ENCODE measurements at regions not wholly inside any gene's neighbourhood (a gene's known extent, or its start where the extent isn't known, plus 50 kb on each side); places are given as distances from the start of the nearest gene placed in this dataset.

DNA sequence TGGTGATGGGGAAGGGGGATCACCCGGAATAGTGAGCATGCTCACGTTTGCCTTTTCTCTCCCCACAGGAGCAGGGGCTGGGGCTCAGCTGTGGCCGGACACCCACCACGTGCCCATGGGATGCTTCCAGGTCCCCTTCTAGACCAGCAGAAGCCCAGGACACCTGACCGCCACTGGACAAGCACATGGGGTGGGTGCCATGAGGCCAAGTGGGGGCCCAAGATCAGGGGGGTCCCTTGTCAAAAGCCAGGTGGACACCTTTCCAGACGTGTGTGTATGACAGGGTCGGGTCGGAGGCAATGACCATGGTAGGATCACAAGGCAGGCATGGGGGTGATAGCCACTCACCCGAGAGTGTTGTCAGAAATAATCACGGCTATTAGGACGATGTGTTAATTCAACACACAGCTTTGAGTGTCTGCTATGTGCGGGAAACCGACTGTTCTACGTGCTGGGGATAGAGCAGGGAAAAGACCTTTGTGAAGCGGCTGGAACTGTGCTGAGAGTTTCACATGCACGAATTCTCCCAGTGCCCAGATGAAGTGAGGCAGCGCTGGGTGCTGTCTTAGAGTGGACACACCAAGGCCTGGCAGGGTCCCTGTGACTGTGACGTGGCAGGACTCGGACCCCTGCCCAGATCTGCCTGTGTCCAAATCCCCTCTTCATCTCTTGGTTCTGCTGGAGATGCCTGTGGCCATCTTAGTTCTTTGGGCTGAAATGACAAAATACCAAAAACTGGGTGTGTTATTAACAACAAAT lies 244.7 kb downstream of the NDUFA10 start:
- no peak for DNase-seq (ENCODE audit: low read depth)

DNA sequence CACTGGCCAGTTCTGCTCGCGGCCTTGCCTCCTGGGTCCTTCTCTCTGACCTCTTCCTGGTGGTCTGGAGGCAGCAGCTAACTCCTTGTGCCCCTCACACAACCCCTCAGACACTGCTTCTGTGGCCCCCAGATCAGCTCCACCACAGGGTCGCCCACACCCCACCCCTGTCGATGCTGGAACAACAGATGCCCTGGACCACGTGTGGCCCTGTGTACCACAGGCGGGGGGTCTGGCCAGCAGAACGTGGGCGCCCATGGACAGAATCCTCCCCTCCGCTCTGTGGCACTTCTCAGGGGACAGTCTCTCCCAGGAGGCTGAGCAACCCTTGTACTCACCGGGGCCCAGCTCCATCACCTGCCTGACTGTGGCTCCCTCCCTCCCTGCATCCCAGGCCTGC lies 245.6 kb downstream of the NDUFA10 start:
- no peak for DNase-seq (ENCODE audit: low read depth)

DNA sequence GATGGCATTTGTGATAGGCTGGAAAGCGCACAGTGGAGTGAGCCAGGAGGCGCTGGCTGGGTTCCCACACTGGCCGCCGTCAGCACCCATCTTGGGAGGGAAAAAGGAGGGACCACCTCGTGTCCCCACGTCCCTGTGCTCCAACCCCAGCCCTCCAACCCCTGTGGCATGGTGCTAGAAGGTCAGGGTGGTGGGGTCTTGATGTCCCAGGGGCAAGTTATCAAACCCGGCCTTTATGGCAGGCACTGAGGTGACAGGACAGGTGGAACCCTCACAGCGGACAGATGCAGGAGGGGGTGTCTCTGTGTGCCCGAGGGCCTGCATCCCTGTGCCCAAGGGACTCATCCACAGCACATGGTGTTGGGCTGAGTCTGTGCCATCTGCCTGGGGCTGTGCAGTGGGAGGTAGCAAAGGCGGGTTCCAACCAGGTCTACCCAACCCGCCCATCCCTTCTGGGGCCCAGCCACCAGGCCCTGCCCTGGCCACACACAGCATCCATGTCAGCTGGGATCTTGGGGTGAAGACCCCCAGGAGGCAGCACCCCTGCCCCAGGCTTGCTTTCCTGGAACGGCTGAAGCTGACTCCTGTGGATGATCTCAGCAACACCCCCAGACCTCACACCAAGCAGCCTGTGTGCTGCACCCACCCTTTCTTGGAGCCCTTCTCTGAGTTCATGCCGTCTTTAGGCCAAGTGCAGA lies 246.1 kb downstream of the NDUFA10 start:
- no peak for DNase-seq (ENCODE audit: low read depth)

DNA sequence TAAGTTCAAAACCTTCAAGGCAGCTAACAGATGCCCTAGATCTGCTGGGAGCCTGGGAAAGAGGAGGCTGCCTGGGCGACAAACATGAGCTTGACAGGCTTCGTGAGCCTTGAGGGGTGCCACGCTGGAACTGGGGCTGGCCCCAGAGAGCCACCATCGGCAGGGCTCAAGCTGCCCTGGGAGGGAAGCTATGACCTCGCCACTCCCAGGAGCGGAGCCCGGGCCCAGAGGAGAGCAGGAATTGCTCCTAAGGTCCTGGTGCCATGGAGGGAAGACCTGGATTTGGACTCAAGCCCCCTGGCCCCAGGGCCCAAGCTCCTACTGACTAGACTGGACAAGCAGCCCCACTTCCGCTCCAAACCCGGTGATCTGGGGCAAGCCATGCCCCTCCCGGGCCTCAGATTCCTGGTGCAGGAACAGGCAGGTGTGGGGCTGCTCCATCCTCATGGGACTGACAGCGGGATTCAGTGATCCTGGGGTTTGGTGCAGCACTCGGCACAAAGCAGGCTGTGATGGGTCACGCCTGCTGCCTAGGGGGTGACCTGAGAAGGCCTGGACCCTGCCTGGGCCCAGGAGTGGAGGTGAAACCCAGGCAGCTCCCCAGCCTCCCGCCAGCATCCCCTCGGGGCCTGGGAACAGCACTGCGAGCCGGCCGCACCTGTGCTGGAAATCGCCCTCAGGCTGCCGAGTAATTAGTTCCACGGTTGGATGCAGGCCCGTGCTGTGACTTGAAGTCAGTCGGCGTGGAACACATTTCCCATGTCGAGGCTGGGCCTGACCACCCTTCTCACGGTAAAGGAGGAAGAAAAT lies 246.9 kb downstream of the NDUFA10 start:
- no peak for DNase-seq (ENCODE audit: low read depth)

DNA sequence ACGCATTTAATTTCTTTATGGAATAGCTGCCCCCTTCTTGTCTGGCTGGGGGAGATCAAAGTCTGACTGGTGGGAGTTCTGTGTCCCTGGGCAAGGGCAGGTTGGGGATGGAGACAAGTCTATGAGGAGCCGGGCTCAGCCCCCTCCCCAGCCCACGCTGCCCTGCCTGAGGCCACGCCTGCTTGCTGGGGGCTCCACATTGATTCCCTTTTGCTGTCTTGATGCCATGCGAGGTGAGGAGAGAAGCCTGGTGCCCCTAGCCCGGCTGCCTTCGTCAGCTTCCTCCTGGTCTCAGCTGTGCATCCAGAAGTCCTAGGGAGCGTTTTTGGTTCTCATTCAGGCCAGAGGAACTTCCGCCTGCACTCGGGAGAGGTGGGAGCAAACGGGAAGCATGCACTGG lies 247.9 kb downstream of the NDUFA10 start:
- DNase-seq (ENCODE audit: low read depth), result no peak

DNA sequence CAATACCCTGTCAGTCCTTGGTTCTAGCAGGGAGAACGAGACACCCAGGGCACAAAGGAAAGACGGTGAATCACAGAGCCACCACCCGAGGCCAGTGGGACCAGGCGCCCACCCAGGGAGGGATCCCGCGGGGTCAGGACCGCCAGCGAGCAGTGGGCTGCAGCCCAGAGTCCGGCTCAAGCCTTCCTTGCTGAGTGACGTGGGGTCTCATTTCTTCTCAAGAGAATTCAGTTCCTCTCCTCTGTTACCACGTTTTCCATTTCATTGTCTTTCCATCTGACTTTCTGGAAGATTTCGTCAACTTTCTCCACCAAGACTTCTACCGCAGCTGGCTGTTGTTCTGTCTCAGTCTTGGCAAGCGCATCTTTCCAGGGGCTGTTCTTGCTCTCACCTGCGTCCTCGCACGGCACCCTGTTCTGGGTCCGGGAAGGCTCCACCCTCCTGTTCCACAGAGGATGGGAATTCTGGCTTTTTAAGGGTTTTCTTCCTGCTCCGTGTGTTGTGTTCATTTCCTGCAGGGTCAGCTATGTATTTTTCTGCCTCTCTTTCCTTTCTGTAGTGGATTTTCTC lies 248.6 kb downstream of the NDUFA10 start:
- DNase-seq (ENCODE audit: low read depth), result no peak

DNA sequence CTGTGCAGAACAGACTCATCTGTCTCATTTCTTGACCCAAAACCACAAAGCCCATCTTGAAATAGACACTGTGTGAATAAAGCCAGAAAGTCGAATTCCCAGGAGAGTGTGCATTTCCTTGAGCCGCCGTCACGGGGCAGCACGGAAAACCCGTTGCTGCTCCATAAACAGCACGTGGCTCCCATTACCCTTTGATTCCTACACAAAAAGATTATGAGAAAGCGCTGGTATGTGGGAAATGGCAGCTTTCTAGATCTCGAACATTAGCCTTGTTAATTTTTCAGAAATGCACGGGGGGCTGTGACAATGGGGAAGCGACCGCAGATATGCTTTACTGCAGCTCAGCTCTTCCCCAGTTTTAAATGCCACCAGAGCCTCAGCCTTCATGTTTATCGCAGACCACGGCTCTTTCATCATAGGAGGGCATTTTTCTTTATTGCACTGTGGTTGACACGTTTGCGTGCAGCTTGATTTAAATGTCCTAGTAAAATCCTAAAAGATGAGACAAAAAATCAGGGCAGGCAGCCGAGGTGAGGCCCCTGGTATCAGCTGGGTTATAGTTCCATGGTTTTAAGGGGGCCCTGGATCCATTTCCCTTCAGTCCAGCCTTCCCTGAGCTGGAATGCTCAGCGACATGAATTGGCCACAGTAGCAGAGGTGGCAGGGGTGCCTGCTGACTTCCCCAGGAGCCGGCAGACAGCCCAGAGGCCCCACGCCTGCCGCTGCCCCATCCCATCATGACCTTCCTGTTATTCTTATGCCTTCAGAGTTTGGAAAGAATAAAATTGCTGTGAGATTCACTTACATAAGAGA lies 249.3 kb downstream of the NDUFA10 start:
- DNase-seq (ENCODE audit: low read depth), result no peak

DNA sequence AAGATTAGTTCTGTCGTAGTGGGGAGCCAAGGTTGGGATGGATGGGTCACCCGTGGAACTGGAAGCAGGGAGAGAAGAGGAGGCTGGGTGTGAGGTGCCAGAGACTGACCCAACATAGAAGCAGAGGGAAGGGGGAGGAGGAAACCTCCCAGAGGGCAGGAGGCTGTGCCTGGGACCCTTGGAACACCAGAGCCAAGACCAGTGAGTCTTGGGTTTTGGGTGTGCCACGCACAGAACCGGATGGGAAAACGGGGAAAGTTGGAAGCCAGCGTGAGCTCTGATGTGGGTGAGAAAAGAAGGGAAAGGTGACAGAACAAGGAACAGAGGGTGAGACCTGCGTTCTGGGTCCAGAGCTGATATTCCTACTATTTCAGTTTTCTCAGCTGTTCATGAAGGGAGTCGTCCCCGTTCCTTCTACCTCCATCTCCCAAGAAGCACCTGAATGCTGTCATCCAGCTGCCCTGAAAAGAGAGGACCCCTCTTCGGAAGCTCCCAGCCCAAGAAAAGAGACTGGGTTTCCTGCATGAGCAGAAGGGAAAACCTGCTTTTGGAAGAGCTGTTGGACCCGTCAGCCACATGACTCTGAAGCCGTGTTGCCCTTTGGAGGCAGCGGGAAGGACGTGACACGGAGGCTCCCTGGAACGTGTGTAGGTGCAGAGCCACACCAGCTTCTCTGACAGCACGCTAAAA lies 250.1 kb downstream of the NDUFA10 start:
- no peak for DNase-seq (ENCODE audit: low read depth)

DNA sequence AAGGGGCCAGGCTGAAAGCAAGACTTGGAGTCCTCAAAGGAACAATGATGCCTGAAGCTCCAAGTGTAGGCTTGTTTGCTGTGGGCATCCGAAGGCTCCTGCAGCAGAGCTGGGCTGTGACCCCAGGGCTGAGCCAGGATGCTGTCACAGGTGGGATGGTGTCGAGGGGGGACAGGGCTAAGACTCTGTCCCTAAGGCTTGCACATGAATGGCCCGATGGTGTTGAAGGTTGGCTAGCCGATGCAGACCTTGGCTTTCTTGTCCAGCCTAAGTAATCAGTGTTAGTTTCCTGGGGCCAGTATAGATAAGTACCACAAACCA lies 251.0 kb downstream of the NDUFA10 start:
- no peak for DNase-seq (ENCODE audit: low read depth)

DNA sequence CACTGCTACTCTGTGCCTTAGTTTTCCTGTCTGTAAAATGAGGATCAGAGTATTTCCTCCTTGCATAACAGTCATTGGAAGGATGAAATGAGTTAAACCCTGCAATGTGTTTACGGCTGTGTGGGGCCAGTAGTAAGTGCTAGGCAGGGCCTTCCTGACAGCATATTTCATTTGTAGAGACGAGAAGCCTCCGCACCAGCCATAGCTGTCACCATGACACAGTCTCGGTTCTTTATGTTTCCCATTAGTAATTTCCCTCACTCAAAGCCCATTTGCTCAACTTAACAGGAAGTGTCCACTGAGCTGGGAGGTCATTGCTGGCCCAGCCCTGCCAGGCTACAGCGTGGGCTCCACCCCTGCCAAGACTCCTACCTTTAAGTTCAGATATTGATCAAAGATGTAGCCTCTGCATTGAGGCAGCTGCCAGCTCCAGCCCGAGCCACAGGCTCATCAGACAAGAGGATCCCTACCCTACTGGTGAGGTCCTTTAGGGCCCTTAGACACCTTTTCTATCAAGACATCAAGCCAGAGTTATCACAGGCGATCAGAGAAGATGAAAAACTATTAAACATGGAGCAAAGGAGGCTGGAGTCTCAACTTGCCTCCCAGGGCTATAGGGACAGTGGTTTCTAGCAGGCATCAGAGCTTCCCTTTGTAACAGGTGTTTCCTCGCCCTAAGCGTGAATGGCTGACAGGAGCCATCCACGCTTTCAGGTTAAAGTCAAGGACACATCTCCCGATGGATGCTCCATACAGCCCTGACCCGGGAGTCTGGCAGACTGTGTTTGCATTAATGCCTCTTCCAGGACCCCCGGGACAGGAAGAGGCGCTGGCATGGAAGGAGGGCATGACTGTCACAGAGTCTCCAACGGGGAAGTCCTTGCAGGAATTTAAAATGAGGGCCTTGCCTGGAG lies 251.7 kb downstream of the NDUFA10 start:
- no peak for DNase-seq (ENCODE audit: low read depth)

DNA sequence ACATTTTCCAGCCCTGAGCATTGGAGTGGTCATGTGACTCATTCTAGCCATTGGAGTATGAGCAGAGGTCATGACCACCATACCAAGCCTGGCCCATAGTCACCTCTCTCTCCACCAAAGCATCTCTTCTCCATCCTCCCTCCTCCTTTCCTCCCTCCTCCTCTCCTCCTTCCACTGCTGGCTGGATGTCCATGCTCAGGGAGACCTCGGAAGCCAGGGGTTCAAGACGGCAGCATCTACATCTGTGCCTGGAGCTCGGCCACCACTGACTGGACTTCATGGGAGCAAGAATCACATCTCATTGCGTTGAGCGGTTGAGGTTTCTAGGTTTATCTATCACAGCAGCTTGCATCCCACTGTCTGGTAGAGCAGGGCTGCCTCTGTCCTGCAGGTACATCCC lies 252.4 kb downstream of the NDUFA10 start:
- no peak for DNase-seq (ENCODE audit: low read depth)

DNA sequence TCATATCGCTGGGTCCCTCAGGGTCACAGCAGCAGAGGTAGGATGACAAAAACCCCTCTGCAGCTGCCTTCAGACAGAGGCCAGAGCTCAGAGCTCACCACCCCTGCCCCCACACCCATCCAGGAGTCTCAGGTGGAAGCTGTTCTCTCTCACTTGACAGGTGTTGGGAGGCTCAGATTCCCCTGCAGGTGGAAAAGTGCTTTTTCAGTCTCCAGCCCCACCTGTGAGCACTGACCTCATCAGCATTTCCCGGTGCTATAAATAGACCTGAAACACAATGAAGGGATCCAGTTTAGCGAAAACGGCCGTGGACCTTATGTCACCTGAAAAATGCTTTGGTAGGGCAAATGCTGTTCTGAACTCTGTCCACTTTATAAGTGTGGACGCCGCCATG lies 254.9 kb downstream of the NDUFA10 start:
- DNase-seq (ENCODE audit: low read depth), result no peak

DNA sequence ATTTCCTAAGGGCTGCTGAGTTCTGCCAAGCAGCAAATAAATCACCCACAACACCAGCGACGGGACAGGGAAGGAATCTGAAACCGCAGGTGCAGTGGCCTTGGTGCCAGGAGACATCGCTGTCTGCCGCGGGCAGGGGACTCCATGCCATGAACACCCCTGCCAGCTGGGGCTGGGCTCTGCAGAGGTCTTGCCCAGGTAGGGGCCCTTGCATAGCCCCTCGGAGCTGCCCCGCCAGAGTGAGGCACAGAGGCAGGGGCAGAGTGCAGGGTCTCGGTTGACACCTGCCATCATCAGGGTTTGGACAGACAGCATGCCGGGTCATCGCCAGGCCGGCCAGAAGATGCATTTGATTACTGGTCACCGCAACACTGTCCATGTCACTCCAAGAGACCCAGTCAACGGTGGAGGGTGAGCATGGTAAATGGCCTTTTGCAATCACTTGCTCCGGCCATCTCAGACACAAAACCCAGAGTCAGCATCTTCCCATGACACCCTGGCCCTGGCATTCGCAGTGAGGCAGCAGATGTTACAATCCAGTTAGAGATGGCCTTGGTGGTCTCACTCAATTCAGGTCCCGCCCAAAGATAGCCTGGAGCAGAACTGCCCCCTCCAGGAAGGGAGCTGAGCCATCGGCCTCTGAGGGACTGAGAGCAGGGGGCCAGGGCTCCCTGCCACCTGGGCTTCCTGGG lies 255.4 kb downstream of the NDUFA10 start:
- no peak for DNase-seq (ENCODE audit: low read depth)

DNA sequence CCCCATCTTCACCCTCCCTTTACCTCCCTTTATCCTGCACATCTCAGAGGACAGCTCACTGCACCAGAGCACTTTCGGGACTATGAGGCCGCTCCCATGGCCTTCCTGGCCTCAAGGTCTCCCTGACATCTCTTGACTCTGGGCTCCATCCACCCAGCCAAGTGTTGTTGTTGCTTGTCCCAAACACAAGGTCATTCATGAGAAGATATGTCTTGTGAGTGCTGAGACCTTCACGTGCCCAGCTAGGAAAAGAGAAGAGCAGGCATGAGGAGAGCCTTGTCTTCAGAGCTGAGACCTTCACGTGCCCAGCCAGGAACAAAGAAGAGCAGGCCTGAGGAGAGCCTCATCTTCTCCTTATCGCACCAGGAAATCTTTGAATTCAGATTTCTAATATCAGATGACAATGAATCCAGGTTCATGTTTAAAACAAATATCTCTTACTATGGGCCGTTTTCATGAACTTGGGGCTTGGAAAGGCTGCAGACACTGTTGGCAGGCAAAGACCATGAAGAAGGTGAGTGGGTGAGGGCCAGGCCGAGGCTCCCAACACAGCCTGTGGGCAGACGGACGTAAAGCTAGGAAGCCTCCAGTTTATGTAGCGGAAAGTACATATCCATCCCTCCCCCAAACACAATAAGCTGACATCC lies 256.1 kb downstream of the NDUFA10 start:
- DNase-seq (ENCODE audit: low read depth), result no peak

DNA sequence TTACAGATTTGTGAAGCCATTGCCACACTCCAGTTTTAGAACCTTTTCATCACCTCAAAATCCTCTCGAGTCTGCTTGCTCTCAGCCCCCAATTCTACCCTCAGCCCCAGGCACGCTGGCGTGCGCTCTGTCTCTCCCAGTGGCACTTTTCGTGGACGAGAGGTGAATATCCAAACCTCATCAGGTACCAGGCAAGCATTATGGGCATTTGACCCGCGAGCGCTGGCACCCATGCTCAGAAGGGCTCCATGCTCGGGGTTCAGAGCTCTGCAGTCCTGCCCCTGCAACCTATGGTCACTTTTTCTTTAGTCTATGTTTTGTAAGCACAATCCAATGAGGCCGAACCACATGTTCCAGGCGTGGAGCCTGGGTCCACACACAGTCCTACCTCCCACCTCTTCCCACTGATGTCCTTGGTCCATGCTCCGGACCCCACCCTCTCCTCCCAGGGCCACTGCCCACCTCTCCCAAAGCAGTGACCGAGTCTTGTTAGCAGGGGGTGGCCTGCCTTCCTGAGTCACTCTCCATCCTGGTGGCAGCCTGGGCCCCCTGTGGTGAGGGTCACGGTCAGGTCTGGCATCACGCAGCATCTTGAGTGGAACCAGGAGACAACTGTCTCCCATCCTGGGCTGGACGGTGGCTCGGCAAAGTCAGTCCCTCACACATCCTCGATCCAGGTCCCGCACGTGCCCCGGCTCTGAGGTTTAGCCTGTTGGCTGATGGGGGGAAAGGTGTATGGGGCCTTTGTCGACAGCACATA lies 256.9 kb downstream of the NDUFA10 start:
- DNase-seq (ENCODE audit: low read depth), result no peak

DNA sequence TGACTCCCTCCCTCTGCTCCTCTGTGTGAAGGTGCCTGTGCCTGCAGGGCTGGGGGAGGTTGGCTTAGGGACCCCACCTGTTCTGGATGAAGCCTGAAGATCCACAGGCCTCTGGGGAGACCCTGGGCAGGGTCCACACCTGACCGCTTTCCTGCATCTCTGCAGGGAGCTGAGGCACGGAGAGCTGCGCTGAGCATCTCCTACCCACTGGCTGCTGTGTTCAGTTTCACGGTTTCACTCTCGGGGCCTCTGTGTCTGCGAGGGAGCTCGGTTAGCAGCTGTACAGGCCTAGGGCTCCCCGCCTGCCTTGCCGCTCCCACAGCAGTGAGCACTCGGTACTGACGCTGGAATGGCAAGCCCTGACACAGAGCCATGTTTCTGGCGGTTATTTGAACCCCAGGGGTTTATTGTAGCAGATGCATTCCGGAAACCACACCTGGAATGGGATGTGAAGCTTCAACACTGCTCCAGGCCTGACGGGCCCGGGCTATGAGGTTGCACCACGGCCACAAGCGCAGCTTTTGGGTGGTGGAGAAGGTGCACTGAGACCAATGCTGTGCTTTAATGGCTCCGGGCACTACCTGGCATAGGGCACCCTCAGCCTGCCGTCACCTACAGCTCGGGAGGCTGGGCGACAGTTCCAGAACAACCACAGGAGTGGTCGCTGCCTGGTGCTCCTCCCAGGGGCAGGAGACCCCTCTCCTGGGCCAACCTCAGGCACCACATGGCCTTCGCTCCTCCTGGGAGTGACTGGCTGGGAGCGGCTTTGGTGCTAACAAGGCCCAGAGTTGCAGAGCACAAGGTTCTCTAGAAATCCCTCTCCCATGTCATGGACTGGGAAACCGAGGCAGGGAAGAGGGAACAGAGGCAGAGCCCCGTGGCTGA lies 257.9 kb downstream of the NDUFA10 start:
- no peak for DNase-seq (ENCODE audit: low read depth)

DNA sequence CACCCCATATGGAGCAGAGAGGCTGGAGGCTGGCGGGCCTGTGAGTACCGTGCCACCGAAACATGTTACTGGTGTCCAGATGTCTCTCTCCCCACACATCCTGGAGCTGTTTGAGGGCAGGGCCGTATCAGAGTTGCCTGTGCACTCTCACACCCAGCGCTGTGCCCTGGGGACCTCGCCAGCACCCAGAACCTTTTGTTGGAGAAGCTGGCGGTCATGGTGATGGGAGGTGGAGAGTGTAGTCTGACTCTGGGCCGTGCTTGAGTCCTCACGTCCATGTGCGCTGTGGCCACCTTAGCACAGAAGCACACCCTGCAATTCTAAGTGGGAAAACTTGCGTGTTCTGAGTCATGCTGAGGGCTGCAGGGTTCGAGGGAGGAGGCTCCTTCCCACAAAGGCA lies 259.2 kb downstream of the NDUFA10 start:
- DNase-seq (ENCODE audit: low read depth), result no peak
